Activated naive CD4-positive, alpha-beta T cell treated with Interleukin-2 at 50 U/mL for 16 hours (primary cell): ENCODE measurements at regions not wholly inside any gene's neighbourhood (a gene's known extent, or its start where the extent isn't known, plus 50 kb on each side); places are given as distances from the start of the nearest gene placed in this dataset.

ENCODE experiments used
- DNase-seq: peaks from one replicate; pipeline ENCODE4 v3.0.0-alpha.2; 2020

DNA sequence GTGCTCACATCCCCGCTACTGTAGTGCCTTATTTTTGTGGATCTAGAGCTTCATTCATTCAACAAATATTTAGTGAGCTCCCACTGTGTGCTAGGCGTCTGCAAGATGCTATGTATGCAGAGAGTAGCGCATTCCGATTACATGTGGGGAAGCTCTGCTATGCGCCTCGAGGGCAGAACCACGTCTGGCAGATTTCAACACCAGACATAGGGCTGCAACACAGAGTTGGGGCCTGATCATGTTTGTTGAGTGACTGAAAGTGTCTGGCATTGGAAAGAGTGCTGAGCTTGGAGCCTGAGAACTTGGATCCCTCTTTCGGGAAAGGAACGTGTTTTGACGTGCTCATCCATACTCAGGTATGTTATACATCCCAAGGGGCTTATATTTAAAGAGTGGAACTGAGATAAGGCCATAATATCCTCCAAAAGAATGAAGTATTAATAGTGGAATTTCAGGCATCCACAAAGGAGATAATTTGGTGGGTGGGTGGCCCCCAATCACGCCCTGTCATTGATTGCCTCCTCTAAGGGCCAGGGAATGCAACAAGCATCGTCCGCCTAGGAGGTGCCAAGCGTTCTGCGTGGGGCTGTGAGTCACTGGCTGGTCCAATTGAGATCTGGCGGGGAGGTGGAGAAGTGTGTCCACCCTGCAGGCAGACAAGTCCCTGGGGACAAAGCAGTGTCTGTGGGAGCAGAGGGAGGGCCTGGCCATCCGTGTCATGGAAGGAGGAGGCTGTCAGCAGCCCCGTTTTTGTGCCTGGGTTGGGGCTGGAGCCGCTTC is 62.8 kb upstream of the ZBTB40 start:
- DNase-seq: no peak

DNA sequence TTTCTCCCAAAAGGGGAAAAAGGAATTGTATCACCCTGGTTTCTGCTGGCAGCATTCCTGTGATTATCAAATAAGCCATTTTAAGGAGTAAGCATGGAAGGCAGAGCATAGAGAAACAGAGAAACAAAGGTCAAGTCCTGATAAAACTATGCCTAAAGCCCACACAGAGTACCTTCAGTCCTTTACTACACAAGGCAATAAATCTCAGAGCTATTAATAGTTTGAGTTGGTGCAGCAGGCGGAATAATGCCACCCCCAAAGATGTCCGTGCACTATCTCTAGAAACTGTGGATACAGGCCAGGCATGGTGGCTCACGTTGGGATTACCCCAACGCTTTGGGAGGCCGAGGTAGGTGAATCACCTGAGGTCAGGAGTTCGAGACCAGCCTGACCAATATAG is 58.1 kb upstream of the ZBTB40 start:
- DNase-seq: no peak

DNA sequence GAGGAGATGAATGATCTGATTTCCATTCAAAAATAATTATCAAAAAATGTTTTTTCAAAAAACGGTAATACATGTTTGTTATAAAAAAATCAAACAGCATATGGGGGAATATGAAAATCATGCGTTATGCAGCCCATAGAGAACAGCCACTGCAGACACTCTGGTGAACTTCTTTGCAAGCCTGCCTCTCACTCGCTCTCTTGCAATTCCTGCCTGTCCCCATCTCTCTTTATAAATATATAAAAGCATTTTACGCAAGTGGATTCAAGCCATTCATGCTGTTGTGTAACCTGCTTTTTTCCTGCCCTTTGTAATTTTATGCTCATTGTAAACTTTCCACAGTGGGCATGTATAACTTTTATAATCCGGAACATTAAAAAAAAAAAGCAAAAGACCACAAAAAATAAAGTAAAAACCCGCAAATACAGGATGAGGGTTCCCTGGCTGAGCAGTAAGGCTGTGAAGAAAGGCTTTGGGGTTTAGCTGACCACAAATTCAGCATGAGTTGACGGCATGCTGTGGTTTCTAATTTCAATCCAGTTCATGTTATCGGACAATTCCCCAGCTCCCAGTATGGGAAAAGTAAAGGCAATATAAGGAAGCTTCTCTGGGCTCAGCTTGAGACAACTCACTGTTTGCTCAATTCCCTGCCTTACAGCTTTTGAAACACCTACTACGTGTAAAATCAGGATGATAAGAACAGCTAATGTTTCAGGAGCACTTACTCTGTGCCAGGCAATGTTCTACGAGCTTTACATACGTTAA is 52.8 kb upstream of the ZBTB40 start:
- DNase-seq: no peak

DNA sequence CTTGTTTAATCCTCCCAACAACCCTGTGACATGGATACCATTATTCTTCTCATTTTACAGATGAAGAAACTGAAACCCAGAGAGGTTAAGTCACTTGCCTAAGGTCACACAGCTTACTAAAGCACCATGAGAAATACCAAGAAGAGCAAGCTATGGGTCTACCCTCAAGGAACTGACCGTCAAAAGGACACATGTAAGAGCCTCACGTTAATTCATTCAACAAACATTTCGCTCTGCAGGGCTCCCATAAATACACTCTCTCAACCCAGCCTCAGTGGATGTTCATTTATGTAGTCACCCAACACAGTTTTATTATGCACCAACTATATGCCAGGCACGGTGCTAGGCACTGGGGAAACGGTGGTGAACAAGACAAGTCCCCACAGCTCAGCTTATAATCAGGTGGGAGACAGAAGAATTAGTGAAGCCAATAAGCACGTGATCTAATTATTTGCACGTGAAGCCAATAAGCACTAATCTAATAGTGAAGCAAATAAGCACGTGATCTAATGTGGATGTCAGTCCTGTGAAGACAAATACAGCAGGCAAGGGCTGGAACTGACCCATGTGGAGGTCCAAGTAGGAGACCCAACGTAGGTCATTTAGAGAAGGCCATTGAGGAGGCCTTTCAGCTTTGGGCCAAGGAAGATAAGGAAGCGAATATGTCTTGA is 52.1 kb upstream of the ZBTB40 start:
- no peak for DNase-seq
